HG02763 (cell line): ENCODE measurements at regions not wholly inside any gene's neighbourhood (a gene's known extent, or its start where the extent isn't known, plus 50 kb on each side); places are given as distances from the start of the nearest gene placed in this dataset.
"Not testable (repeated sequence)": the region's sequence is repeated elsewhere in the genome, so short reads cannot be mapped to it uniquely, and the experiment has no call there.

Experiments
- ATAC-seq: cut with Tn5 transposase; IDR thresholded peaks from one replicate; pipeline ENCODE4 v1.9.1; 2021; ENCODE audit warnings: mild to moderate bottlenecking, moderate library complexity; ENCODE audit not compliant: unreplicated experiment

DNA sequence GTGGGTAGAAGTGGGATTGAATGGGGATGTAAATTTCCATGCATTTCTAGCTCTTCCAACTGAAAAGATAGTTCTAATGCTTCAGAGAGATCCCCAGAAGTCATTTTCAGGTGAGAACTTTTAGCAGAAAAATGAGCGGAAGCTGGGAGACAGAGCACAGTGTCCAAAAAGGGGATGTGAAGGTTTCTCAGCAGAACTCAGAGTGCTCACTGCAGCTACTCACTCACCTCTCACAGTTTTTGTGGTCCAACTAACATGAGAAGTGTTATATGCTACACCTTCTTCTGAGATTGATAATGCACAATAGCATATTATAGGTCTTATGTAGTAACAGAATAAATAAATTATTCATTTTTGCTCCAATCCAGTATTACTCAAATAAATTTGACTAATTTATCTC lies 519.2 kb upstream of the HS3ST5 start:
- ATAC-seq: no peak

- ATAC-seq: no peak
Measured at GRCh38 chr6:114844359-114844758, 501.5 kb upstream of the HS3ST5 start.

DNA sequence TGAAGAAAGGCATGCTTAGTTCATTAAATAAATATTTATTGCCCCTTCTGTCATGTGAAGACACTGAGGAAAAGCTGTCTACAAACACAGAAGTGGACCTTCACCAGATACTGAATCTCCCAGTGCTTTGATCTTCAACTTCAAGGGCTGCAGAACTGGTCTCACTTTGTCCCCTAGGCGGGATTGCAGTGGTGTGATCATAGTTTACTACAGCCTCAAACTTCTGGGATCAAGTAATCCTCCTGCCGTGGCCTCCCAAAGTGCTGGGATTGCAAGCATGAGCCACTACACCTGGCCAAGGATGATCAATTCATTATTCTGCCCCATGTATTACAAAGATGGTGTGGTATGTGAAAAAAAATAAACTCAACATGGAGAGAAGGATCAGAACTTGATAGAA lies 496.2 kb upstream of the HS3ST5 start:
- no peak for ATAC-seq

DNA sequence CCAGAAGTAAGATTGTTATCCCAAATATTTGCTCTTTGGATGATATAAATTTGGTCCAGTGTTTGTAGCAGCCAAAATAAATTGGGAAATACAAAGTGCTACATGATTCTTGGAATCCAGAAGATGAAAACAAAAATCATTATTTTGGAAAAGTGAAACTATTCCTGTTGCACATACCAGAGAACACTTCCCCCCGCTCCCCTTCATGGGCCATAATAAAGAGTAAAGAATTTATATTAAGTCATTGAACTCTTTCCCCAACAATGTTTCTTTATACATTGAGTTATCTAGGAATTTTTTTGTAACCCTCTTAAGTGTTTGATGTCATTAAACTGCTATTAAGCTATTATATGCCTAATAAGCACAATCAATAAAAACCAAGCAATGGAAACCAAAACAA lies 490.4 kb upstream of the HS3ST5 start:
- ATAC-seq: no peak

DNA sequence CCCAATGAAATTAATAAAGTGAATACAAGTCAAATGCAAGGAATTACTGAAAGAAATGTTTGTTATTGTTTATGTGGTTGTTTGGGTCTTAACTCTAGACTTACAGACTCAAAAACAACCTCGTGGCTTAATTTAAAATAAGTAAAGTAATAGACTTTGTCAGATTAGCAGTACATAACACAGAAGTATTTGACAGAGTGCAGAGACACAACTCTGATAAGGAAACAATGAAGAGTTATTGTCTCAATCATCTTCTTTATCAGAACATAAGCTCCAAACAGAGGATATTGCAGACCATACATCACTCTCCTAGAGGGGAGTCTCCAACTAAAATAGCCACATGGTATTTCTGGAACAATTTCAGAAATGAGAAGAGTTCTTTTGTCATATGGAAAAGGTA lies 487.7 kb upstream of the HS3ST5 start:
- ATAC-seq: no peak

DNA sequence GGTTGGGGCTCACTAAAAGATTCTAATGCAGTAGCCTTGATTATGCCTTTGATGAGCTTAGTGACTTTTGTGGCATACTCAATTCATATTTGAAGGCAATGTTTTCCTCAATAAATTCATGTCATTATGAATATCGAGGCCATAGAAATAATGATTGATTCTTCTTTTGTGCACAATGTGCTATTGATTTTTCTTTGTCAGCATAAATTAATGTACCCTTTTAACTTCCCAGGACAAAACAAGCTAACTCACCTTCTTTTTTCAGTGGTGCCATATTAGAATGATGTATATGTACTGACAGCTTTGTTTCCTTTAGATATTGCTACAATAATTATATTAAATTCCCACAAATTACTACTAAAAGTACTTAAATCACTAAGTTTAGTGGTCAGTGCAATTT lies 484.3 kb upstream of the HS3ST5 start:
- no peak for ATAC-seq

DNA sequence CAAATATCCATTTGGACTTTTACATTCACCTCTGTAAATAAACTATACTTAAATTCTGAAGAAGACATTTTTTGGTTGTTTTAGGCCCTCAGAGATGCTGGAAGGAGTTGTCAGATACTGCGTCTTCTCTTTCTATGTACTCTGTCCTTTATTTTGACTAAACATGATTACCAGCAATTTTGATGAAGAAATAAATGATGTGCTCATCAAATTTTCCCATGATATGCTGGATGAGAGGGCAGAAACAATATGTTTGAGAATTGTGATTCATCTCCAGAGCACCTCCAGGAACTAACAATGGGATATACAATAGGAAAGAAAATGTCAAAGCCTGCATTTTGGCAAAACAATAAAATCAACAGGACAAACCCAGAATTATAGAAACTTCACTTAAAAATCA lies 481.6 kb upstream of the HS3ST5 start:
- ATAC-seq: no peak

GRCh38 chr6:114816678-114817077 lies 473.9 kb upstream of the HS3ST5 start:
- no peak for ATAC-seq

DNA sequence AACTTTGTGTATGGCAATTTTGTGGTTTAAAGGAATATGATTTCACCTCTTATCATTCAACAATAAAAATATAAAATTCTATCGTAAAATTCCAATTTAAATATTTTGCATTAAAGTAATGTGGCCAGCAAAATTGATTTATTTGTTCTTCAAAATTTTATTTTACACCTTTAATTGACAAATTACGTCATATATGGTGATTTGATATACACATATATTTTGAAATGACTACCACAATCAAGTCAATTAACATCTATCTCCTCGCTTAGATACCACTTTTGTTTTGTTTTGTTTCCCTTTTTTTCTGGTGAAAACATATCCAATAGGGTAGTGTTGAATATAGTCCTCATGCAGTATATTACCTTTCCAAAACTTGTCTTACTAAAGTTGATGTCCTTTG lies 467.6 kb upstream of the HS3ST5 start:
- ATAC-seq: no peak

DNA sequence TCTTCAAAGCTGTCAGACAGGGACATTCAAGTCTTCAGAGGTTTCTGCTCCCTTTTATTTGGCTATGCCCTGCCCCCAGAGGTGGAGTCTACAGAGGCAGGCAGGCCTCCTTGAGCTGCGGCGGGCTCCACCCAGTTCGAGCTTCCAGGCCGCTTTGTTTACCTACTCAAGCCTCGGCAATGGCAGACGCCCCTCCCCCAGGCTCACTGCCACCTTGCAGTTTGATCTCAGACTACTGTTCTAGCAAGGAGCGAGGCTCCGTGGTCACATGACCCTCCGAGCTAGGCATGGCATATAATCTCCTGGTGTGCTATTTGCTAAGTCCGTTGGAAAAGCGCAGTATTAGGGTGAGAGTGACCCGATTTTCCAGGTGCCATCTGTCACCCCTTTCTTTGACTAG lies 462.6 kb upstream of the HS3ST5 start:
- not testable (repeated sequence) for ATAC-seq

DNA sequence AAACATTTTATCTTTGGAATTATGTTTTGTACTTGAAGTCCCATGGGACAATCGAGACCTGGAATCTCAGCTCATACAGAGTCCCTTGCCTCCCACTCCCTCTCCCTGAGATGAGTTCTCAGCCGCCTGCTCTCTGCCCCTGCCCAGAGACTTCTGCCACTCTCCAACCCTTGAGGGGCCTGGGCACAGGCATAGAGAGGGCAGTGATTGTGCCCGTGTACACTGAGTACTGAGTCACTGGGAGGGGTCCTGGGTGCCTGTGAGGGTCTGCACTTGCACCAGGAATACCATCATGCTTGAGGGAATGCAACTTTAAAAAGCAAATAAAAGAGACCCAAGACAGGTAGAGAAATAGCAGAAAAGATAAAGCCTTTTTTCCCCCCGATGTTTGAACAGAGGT lies 453.8 kb upstream of the HS3ST5 start:
- ATAC-seq: no peak

GRCh38 chr6:114793428-114793827 lies 450.6 kb upstream of the HS3ST5 start:
- no peak for ATAC-seq

DNA sequence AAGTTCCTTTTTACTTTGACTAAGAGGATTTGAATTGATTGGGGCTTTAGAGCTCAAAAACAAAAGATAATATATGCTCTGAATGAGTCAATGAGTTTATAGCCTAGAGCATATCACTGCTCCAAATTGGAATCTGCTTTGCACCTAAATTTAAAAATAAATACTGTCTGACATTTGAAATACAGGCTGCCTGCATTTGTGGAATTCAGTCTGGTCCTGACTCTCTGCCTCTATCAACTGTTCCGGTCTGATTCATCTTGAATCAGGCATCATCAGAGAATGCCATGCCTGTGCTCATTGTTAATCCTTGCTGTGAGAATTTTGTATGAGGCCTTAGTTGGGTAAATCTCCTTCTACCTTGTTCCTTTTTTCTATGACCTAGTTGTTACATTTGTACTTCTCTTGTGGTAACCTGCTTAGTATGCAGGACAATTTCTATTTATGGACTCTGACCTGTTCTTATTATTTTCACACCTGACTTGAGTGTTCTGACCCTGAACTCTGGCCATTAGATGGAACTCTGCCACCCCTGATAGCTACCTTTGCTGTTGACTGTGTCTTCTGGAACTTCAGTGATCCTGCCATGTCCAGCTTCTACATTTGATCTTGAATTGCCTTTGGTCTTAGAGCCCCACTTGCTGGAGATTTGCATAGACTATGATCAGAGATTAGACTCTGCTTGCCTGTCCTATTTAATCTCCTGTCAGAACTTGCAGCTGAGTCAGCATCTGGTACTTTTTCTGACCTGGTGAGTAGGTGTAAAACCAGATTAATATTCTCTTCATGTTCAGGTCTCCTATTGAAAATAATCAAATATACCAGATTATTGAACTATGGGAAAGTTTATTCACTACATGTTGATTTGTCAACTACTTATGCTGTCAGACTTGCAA lies 442.7 kb upstream of the HS3ST5 start:
- no peak for ATAC-seq

DNA sequence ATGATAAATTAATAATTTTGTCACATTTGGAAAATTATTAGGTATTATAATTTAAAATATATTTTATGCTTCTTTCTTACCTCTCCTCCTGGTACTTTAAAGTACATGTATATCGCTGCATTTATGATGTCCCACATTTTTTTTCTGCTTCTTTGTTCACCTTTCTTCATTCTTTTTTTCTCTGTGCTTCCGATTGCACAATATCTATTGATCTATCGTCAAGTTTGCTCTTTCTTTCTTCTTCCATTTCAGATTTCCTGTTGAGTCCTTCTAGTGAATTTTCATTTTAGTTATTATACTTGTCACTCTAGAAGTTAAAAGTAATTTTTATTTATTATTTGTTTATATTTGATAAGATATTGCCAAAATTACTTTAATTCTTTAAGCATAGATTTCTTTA lies 441.0 kb upstream of the HS3ST5 start:
- no peak for ATAC-seq

DNA sequence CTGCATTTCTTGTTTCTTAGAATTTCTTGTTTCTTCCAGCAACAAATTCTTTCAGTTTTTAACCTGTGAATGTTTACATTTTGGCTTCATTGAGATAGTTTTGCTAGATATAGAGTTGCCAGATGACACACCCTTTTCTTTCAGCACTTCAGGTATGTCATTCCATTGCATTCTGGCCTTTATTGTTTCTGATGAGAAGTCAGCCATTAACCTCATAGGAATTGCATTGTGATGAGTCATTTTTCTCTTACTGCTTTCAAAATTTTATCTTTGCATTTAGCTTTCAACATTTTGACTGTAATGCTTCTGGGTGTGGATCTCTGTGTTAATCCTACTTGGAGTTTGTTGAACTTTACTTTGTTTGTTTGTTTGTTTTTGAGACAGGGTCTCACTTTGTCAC lies 440.3 kb upstream of the HS3ST5 start:
- no peak for ATAC-seq

DNA sequence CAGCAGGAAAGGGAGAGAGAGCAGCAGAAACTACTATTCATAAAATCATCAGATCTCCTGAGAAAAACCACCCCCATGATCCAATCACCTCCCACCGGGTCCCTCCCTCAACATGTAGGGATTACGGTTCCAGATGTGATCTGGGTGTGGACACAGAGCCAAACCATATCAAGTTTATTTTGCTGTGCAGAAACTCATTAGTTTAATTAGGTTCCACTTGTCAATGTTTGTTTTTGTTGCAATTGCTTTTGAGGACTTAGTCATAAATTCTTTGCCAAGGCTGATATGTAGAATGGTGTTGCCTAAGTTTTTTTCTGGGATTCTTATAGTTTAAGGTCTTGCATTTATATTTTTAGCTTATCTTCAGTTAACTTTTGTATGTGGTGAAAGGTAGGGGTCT lies 422.0 kb upstream of the HS3ST5 start:
- ATAC-seq: no peak

GRCh38 chr6:114762145-114762544 lies 419.3 kb upstream of the HS3ST5 start:
- no peak for ATAC-seq

- no peak for ATAC-seq
Measured at GRCh38 chr6:114747995-114748625, 405.3 kb upstream of the HS3ST5 start.

DNA sequence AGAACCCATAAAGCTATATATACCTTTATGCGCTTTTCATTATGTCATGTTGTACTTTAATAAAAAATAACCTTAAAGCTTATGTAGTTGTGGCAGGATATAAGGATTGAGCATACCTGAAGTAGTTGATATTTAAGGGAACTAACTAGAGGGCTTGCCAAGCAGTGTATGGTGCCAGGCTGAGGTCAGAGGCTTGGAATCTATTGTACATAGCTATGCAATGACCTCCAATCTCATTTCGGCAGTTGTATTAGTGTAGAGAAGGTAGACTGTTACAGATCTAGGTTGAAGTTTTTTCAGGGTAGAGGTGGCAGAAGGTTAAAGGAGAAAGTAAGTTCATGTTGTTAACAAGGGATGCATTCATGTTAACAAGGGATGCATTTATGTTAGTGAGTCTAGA lies 397.7 kb upstream of the HS3ST5 start:
- no peak for ATAC-seq

GRCh38 chr6:114739656-114740055 lies 396.8 kb upstream of the HS3ST5 start:
- no peak for ATAC-seq

DNA sequence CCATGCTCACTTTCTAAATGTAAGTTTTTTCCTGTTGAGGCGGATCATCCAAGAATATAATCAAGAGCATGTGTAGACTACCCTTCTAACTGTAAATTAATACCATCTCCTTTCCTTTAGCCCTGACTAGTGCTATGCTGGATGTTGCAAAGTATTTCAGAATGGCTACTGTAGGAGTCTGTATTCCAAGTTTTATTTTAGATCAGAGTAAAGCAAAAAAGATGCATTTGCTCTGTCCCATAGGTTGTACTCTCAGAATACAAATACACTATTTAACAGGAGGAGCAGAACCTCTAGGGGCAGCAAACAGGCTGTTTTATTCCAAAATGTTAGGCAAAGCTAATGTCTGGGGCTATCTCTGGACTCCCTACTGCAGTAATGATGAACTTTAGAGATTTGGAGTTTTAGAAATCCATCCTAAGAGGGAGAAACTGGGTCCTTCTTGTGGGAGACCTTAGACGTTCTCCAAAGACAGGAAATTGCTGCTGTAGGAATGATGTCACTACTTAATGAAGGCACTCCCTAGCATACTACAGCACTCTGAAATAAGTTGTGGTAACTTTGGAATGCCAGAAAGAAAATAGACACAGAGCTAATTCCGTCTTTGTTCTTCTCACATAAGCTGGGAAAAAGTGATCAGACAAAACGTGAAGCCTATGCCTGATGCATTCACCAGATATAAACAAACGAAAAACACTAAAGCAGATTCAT lies 392.4 kb upstream of the HS3ST5 start:
- no peak for ATAC-seq

- no peak for ATAC-seq
Measured at GRCh38 chr6:114733596-114733995, 390.8 kb upstream of the HS3ST5 start.
